ENCODE measurements at regions not wholly inside any gene's neighbourhood (a gene's known extent, or its start where the extent isn't known, plus 50 kb on each side); places are given as distances from the start of the nearest gene placed in this dataset.

DNA sequence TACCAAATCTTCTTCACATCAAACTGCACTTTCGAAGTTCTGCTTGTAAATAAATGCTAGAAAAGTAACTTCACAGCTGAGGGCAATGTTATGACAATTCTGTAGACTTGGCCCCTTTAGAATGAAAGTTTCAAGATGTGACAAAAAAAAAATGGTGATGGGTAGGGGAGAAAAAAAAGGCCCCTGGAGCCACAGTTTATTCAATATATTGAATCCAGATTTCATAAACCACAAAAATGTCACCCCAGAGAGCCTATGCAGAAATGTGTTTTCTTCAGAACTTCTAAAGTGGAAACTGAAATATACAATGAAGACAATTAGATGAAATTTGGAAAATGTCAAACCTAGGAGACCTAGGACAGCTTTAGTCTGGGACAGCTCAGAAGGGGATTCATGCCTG lies 143.1 kb downstream of the EDN3 start:
- Histone ChIP-seq H3K36me3 (no peaks in the 10 kb centered on the region), H3K9me3 (no peaks in the 10 kb centered on the region), H3K4me3 (no peak overlapping the region), H3K27me3 (peaks cover 0 to 39% of the 10 kb centered on the region in 2 donors), H3K27ac (no peak overlapping the region), H3K4me1 (no peaks in the 10 kb centered on the region)
- no peak for TF ChIP-seq EP300 (IDR thresholded peaks at IDR 0.05)
- TF ChIP-seq, protein P1, sequence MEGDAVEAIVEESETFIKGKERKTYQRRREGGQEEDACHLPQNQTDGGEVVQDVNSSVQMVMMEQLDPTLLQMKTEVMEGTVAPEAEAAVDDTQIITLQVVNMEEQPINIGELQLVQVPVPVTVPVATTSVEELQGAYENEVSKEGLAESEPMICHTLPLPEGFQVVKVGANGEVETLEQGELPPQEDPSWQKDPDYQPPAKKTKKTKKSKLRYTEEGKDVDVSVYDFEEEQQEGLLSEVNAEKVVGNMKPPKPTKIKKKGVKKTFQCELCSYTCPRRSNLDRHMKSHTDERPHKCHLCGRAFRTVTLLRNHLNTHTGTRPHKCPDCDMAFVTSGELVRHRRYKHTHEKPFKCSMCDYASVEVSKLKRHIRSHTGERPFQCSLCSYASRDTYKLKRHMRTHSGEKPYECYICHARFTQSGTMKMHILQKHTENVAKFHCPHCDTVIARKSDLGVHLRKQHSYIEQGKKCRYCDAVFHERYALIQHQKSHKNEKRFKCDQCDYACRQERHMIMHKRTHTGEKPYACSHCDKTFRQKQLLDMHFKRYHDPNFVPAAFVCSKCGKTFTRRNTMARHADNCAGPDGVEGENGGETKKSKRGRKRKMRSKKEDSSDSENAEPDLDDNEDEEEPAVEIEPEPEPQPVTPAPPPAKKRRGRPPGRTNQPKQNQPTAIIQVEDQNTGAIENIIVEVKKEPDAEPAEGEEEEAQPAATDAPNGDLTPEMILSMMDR (IDR thresholded peaks at IDR 0.05) = no peak
- no peak for TF ChIP-seq POLR2A (IDR thresholded peaks at IDR 0.05)
- WGBS, 2 donors = 65 to 70% methylated on average over 1 of the region's 1 CpG
- no peak for DNase-seq (ENCODE audit: low spot score in 2 of 2)

DNA sequence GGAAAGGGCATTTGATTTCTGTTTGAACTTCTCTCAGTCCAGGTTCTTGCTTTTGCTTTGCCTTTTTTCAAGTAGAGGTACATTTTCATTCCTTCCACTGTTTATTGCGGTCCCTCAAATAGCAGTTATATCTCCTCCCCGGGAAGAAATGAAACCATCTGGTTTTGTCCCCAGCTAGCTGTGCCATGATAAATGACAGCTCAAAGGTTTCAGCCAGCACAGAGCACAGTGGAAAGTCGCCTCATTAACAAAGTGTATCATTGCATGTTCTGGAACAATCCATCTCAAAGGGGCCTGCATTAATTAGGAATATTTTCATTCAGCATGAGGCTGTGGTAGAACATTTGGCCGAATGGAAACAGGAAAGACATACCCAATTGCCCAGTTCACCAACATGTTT lies 146.0 kb downstream of the EDN3 start:
- H3K4me3 ChIP-seq = no peak overlapping the region
- TF ChIP-seq, protein P1 (IDR thresholded peaks at IDR 0.05) = no peak
- no peak for TF ChIP-seq EP300 (IDR thresholded peaks at IDR 0.05)
- no peak for TF ChIP-seq POLR2A (IDR thresholded peaks at IDR 0.05)
- no peak overlapping the region for H3K27ac ChIP-seq
- WGBS, 2 donors = 80 to 82% methylated on average over 4 of the region's 4 CpGs
- H3K27me3 ChIP-seq = peaks cover 0 to 45% of the 10 kb centered on the region in 2 donors
- no peaks in the 10 kb centered on the region for H3K36me3 ChIP-seq
- no peaks in the 10 kb centered on the region for H3K9me3 ChIP-seq
- no peak for DNase-seq (ENCODE audit: low spot score in 2 of 2)
- no peaks in the 10 kb centered on the region for H3K4me1 ChIP-seq

GRCh38 chr20:59448196-59448595 lies 147.8 kb downstream of the EDN3 start:
- no peak overlapping the region for H3K4me3 ChIP-seq
- TF ChIP-seq, protein P1 (IDR thresholded peaks at IDR 0.05) = no peak
- TF ChIP-seq EP300 (IDR thresholded peaks at IDR 0.05) (no peak), POLR2A (IDR thresholded peaks at IDR 0.05) (no peak)
- H3K36me3 ChIP-seq = no peaks in the 10 kb centered on the region
- DNase-seq (ENCODE audit: low spot score in 2 of 2) = no peak
- no peak overlapping the region for H3K27ac ChIP-seq
- H3K4me1 ChIP-seq = no peaks in the 10 kb centered on the region
- H3K9me3 ChIP-seq = no peaks in the 10 kb centered on the region
- peaks cover 0 to 45% of the 10 kb centered on the region in 2 donors for H3K27me3 ChIP-seq
- 60 to 62% methylated on average over 4 of the region's 4 CpGs for WGBS, 2 donors

DNA sequence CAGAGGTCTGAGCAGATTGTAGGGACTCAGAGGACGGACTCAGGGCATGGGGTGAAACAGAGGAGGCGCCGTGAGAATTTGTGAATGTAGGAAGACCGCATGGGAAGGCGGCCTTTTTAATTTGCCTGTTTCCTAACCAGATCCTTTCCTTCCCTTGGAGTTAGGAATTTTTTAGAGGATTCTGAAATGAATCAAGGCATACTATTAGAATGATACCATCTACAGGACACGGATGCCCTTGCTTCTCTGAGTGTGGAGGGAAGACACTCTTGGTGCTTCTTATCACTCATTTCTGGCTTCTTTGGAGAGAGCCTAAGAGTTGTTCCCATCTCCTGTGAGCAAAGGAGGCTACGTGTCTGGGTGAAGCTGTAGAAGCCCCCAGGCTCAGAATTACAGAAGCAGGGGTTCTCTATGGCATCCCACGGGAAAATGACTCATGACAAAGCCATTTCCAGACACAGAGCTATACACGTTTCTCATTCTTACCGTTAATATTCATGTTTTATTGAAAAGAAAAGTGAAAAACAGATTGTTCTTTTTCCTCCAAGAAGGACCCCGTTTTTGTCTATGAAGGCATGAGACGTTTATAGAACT lies 148.5 kb downstream of the EDN3 start:
- no peaks in the 10 kb centered on the region for H3K9me3 ChIP-seq
- no peaks in the 10 kb centered on the region for H3K36me3 ChIP-seq
- DNase-seq (ENCODE audit: low spot score in 2 of 2) = no peak
- no peak overlapping the region for H3K27ac ChIP-seq
- no peak overlapping the region for H3K4me3 ChIP-seq
- TF ChIP-seq EP300 (IDR thresholded peaks at IDR 0.05) (no peak), POLR2A (IDR thresholded peaks at IDR 0.05) (no peak)
- TF ChIP-seq, protein P1 (IDR thresholded peaks at IDR 0.05) = no peak
- WGBS, 2 donors = 53 to 59% methylated on average over 12 of the region's 12 CpGs
- peaks cover 0 to 45% of the 10 kb centered on the region in 2 donors for H3K27me3 ChIP-seq
- H3K4me1 ChIP-seq = no peaks in the 10 kb centered on the region

GRCh38 chr20:59451066-59451630 lies 150.7 kb downstream of the EDN3 start:
- no peak for TF ChIP-seq EP300 (IDR thresholded peaks at IDR 0.05)
- TF ChIP-seq, protein P1 (IDR thresholded peaks at IDR 0.05) = no peak
- TF ChIP-seq POLR2A (IDR thresholded peaks at IDR 0.05) = no peak
- Histone ChIP-seq H3K9me3 (no peaks in the 10 kb centered on the region), H3K4me3 (no peak overlapping the region), H3K27me3 (peaks cover 0 to 28% of the 10 kb centered on the region in 2 donors), H3K36me3 (no peaks in the 10 kb centered on the region), H3K4me1 (peaks cover 0 to 7% (median 0%) of the 10 kb centered on the region in 4 donors), H3K27ac (no peak overlapping the region)
- DNase-seq (ENCODE audit: low spot score in 2 of 2) = no peak
- WGBS, 2 donors = 73 to 83% methylated on average over 8 of the region's 8 CpGs

Measured in tibial nerve (tissue), 4 donors.